NCI-H526 treated with DMSO at 0.1 percent for 48 hours (cell line): ENCODE measurements at regions not wholly inside any gene's neighbourhood (a gene's known extent, or its start where the extent isn't known, plus 50 kb on each side); places are given as distances from the start of the nearest gene placed in this dataset.

Experiments used
- DNase-seq: peaks from one replicate; lab custom pipeline; 2025; lab: John Stamatoyannopoulos, UW

DNA sequence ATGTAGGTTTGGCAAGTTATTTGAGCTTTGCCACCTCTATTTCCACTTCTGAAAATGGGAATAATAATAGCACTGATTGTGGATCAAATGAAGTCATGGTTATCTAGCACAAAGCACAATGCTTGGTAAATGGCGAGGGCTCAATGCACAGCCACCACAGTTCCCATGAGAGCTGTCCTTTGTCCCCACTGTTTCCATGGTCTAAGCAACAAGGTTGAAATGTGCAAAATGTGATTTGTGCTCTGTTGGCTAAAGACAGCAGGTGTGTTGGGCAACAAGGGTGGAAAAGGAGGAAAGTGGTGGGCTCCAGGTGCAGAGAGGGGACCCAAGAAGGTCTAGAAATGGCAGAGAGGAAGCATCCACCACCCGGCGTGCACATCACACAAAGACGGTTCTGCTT, 200.5 kb downstream of the TRIM29 start:
- no peak for DNase-seq

DNA sequence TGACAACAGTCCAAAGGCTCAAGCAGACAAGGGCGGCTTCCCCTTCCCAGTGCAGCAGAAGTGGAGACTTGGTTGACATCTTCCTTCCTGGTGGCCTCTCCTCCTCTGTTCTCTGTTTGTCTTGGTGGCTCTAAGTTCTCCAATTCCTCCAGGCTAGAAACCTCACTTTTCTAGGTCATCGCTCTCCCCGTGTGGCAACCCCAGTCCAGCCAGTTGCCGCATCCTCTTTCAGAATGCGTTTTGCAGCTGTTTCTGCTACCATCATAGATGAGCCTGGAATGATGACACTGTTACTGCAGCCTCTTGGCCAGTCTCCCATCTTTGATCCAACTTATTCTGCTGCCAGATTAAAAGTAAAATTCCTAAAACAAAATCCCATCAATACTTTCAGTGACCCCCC, 201.5 kb downstream of the TRIM29 start:
- DNase-seq: no peak

DNA sequence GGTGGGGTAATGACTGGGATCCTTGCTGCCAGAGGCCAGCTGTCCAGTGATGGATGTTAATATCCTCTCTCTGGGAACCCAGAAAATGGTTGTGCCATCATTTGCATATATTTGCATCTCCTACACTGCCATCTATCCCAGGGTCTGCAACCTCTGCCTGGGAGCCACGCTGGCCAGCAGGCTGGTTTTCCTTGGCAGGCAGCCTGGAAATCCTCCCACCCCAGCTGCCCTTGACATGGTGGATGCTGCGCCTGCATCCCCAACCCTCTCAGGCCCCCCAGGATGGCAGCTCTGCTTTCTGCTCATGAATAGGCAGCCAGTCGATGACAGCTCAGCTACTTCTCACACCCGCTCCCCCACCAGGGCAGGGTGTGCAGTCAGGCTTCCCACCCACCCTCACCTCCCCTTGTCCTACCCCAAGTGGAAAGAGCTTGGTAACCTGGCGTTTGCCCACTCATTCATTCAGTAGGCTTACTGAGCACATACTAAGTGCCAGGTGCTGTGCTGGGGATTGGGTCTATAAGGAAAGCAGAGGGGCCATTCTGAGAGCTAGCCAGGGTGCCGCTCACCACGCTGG, 202.5 kb downstream of the TRIM29 start:
- peak; percentile 96 for DNase-seq

DNA sequence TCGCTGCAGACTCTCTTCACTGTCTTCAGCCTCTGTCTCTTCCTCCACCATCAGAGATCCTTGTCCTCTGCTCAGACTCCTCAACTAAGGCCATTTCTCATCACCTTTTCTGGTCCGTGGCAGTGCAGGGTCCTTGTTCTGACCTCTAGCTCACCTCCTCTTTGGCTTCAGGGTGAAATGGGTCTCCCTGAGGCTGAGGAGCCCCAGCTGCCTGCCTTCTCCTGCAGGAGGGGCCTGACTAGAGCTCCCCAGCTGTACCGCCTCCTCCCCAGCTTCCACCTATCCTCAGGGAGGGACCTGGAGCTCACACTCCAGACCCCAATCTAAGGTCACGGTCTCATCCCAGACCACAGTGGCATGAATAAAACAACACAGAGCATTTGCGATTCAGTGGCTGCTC, 203.0 kb downstream of the TRIM29 start:
- DNase-seq: no peak

DNA sequence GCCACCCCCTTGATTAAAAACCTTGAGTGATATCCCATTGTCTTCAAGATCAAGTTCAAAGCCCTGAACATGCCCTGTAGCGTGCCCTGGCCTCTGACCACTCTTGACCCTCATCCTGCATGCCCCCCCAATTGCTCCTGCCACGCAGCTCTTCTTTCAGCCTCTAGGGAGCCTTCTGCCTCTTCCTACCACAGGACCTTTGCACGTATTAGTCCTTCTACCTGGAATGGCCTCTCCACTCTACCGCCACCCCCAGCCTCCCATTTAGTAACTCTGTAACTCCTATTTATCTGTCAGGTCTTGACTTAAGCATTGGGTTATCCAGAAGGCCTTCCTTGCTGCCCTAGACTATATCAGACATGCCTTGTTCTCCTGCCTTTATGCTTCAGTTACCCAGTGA, 203.6 kb downstream of the TRIM29 start:
- DNase-seq: no peak

DNA sequence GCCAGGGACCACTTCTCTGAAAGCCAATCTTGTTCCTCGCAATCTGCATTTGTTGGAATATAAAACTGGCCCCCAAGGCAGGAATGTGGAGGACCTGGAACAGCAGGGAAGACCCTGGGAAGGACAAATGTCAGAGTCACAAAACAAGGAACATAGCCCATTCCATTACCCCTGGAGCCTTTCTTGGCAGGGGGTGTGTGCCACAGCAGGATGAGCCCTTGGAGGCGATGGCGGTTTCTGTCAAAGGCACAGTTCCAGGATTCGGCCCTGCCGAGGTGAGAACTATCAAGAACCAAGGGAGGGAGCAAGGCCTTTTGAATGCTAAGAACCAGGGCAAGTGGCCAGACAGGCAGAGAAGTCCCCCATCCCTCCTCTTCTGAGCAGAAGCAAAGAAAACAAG, 204.3 kb downstream of the TRIM29 start:
- DNase-seq: no peak

DNA sequence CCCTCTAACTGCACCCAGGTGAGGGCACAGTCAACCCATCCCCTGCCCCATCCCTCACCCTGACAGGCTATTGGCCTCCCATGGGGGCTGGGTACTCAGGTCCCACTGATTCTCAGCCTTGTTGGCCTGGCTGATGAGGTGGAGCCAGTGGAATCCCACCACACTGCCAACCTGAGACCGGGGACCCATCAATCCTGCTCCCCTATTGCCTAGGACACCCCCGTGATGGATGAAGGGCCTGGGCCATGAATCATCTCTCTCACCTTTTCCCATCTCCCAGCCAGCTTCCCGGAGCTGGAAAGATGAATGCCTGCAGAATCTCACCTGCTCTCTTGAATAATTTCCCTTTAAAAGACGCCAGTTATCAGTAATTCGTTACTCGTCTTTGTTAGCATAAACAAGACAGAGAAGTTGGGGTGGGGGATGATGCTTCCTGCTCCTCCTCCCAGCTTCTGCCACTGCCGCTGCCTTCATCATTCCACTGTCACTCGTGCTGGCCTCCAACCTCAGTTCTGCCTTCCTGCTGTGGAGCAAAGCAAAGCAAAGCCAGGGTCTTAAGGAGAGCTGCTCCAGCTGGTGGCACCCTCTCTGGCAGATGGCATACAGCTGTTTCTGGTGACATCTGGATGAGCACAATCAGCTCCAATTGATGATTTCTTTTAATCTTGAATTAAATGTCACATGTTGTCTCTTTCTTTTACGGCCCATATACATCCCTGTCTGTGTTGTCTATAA, 204.0 kb upstream of the NECTIN1 start:
- DNase-seq: peak; percentile 80

DNA sequence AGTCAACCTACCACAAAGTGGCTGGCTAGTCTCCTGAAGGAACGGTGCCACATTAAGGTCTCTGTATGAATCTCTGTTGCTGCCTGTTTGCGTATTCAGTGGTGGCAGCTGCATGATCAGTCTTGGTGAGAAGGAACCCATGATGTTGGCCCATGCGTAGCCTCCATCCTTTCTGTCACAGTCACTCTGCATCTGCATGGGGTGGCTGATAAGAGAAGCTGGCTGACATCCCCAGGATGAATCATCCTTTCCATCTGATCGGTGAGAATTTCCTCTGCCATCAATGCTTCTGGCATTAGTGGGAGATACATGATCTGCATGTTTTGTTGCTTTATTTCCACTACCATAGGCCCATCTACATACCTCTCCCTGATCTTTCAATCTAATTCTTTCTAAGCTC, 199.0 kb upstream of the NECTIN1 start:
- DNase-seq: no peak

DNA sequence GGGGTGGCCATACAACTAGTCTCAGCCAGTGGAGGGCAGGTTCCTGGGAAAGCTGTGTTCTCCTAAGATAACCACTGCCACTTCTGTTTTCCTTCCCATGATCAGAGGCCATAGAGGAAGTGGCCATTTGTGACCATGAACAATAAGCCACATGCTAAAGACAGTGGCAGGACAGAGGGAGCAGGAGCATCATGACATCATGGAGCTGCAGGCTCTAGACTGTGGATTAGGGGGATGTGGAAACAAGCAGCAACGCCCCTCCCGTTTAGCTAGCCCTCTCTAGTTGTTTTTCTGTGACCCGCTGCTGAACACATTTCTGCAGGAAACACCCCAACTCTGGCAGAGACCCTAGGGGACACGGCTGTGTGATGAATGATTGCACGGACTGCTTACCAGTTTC, 195.0 kb upstream of the NECTIN1 start:
- DNase-seq: no peak

DNA sequence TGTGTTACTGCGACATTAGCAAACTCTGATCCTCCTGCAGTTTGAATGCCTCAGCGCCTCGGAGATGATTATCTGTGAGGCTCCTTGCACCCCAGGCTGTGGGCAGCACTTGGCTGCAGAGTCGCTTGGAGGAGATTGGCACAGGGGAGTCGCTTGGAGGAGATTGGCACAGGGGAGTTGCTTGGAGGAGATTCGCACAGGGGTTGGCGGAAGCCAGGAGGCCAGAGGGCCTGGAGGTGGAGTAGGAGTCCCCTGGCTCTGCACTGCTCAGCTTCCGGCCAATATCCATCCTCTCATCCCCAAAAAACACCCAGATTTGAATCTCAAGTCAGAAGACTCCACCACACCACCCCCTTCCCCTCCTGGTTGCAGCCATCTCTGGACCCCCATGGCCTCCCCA, 192.6 kb upstream of the NECTIN1 start:
- no peak for DNase-seq

DNA sequence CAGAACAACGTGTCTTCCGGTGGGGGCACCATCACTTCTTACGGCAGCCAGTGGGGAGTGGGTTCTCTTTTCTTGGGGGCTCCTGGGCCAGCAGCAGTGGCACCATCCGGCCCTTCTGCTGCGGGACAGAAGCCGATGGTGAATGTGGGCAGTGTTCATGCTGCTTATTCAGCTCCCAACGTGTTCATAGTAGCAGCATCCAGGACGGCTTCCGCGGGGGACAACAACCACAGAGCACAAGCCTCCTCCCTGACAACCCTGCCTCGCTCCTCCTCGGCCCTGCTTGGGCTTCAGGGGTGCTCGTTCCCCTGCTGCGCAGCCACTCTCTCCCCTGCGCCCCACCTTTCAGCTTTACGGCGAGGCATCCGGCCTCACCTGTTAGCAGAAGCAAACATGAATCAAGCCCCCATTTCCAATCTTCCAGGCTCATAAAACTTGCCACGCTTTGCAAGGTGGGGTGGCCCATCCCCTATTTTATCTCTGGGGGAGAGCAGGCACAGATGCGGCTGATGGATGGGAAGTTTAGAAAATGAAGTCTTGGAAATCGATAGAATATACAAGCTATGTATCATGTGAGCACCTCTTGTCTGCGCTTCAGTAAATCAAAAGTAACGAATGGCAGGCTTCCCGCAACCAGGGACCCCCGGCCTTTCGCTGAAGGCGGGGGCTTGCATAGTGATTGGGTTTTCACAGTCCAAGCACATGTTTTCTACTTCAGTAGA, 191.8 kb upstream of the NECTIN1 start:
- DNase-seq: no peak

DNA sequence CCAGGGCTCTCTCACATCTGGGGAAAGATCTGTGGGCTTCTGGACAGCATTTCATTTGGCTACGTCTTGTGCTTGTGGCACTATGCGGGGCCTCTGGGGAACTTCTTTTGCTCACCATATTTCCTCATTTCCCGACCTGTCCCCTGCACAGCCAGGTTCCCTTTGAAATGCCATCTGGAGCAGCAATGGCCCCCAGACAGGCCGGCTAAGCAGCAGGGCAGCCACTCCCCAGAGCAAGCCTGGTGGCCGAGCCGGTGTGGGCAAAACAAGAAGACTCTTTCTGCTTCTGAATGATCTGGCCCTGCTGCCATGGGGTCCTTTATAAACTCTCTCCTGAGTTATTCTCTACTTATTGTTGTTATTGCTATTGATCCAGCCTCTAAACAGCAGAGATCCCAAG, 190.7 kb upstream of the NECTIN1 start:
- no peak for DNase-seq

DNA sequence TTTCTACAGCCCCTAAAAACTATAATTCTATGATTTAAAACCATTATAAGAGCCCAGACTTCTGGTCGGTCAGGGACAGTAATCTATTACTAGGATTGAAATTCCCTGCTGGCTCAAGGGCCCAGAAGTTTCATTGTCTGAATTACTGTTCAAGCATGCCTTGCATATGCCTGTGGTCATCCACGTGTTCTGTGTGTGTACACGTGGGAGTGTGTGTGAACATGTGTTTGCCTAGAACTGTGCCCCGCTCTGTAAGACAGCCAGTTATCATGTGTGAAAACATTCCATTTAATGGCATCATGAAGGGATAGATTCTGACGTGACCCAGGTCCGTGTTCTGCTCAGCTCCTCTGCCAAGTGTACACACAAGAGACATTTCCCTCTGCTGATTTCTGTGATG, 189.3 kb upstream of the NECTIN1 start:
- DNase-seq: no peak

DNA sequence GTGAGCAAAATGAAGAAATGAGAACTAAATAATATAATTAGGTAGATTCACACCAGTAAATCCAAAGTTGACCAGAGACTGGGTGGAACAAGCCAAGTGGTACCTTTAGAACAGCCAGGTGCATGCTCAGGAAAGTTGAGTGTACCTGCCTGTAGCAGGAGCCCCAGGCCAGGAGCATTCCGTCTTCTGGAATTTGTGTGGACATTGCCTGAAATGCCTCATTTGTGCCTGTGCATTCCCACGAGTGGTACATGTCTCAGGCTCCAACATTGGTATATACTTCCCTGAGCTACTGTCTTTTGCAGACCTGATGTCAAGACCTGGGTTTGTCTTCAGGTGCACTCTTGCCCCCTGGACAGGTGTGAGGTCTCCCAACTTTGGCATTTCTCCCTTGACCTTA, 187.6 kb upstream of the NECTIN1 start:
- DNase-seq: no peak

DNA sequence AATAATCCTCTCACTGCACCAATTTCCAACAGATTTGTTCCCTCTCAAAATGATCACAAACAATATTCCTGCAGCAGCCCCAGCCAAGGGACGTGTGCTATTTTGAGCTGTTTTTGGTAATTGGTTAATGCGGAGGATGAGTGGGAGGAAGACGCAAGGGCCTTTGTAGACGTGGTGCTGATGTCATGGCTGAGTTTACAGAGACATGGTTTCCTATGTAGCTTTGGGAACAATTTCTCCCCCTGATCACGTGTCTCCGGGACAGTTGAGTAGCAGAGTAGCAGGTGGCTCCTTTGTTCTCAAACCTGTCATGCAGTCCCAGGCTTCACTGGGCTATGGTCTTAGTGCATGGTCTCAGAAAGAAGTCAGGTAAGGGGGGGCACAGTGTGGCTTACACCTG, 183.2 kb upstream of the NECTIN1 start:
- peak; percentile 24 for DNase-seq

DNA sequence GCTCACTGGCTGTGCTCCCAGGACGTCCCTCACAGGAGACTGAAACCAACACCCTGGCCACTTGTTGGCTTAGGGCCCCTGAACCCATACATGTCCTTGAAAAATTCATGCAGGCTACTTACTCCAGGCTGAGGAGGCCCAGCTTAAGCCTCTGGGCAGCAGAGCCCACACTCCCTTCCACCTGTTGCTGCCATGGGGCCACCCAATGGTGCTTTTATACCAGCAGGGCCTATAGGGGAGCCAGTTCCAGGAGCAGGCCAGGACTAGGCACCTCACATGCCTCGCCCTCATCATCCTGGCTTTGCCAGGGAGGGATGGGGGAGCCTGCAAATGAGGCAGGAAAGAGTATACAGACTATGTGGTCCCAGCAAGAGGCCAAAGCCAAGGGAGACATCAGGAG, 181.7 kb upstream of the NECTIN1 start:
- no peak for DNase-seq

DNA sequence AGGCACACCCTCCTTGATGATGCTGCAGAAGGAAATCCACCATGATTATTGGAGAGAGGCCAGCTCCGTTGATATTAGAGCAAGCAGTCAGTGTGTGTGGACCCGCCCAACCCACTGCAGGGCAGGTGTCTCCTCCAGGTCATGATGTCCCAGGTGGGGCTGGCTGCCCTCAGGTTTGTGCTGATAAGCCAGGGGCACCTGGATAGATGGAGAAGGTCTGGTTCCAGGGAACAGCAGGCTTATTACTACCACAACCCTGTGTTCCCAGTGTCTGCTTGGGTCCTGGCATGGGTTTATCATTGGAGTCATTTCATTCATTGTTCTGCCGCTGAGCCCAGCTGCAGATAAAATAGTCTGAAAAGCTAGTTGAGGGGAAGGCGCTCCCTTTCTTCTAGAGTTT, 181.1 kb upstream of the NECTIN1 start:
- no peak for DNase-seq

DNA sequence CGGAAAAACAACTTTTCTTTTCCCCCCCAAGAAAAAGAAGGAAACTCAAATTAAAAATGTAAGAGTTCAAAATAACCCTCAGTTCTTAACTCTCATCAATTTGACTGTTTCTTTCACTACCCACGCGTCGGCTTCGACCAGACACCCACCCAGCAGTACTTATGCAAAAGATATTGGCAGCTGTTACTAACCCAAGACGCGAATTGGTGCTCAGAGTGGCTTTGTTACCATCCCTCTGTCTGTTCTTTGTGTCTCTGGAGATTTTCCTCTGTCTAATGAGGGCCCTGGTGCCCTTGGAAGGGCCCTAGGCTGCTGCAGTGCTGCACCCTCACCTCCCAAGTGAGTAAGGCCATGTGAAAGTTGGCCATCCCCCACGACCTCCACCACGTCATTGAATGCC, 180.5 kb upstream of the NECTIN1 start:
- DNase-seq: peak; percentile 32

DNA sequence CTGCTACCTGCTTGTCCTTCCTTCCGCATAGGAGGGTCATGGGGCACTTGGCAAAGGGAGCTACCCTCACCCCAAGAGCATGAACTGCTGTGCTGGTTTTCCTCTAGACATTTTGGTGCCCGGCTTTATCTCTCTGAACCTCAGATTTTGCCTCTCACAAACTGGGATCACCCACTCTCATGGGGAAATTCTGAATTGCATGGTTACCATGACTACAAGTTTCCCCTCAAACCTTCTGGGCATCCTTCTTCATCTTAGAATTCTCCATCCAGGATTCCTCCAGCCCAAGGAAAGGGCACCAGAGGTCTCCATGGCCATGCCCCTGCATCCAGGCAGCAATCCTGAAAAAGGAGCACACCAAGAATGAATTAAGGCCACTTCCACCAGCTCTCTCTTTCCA, 180.1 kb upstream of the NECTIN1 start:
- no peak for DNase-seq

DNA sequence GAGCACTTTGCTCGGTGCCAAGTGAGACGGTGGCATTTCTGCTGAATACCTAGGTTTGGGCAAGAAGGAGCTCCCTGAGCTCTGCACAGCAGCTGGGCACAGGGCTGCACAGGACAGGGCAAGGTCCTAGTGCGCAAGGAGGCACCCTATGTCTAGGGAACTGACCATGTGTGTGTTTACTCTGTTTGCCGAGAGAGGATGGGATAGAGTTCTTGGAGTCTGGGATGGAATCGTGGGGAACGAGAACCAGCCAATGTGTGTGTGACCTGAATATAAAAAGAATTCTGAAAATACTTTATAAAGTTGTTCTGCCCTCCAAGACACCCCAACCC, 179.5 kb upstream of the NECTIN1 start:
- no peak for DNase-seq

DNA sequence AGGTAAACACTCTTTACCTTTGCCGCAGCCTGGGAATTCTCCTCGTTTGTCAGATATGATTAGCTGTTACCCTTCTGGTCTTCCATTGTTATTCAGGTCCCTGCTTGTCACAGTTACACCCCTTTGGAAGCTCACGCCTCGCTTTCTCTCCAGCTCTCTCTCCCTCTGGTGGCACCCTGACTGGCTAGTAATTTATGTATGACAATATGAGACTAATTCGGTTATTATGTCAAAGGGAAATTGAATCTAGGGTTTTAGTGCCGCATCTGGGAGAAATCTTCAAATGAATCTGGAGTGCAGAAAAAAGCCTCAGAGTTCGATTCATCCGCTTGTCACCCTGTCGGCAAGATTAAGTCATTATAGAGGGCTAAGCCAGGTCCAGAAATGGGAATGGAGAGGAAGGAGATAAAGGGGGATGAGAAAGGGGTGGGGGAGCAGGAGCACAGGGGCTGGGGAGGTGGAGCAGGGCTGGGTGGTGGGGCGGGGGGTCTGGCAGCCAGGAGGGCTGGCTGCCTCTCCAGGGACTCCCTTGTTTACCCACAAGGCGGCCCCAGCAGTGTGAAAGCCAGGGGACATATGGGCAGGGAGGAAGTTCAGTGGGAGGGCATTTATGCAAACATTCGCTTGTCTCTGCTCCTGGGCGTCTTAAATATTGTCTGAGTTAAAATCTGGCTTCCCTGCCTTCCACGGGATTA, 179.0 kb upstream of the NECTIN1 start:
- DNase-seq: peak; percentile 93

DNA sequence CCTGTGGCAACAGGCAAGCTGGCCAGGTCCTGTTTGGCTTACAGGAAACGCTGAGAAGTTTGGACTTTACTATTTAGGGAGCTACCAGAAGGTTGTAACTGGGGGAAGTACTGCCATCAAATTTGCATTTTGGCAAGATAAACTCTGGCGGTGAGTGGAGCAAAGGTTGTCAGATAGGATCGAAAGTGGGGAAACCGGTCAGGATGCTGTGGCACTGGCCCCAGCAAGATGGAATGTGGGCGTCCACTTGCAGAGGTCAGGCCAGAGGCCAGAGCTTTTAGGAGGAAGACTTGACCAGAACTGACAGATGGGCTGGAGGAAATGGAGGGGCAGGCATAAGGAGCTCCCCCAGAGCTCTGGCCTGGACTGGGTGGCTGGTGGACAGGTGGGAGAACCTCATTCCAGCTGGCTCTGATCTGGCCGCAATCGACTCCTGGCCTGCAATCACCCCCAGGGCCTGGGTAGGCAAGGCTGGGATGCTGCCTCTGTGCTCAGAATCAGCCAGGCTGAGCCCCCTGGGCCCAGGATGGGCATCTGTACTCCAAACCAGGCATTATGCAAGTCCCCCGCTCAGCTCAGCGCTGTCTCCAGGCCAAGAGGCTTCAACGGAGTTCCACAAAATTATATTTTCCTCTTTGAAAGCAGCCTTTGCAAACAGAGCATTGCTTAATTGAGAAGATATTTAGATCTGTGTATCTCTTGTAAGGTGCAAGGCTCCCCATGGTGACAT, 178.3 kb upstream of the NECTIN1 start:
- DNase-seq: peak; percentile 92
